Caco-2 (cell line): ENCODE measurements at regions not wholly inside any gene's neighbourhood (a gene's known extent, or its start where the extent isn't known, plus 50 kb on each side); places are given as distances from the start of the nearest gene placed in this dataset.

Experiments
- BruUV-seq: library from RNA; stranded (reverse); fragments of 400-500 nt; replicated peaks from 2 replicates; lab custom pipeline; 2021; lab: Mats Ljungman, UMichigan
- CTCF ChIA-PET: fragments of 300-600 bp; sonication (Branson Sonifier 250); formaldehyde crosslinking; loops from one replicate; lab custom pipeline; 2022; ENCODE audit warnings: antibody characterized with exemption; lab: Charles Lee
- POLR2A ChIA-PET: fragments of 300-600 bp; sonication (Branson Sonifier 250); formaldehyde crosslinking; loops from one replicate; lab custom pipeline; 2022; ENCODE audit warnings: antibody characterized with exemption; lab: Charles Lee
- DNase-seq, 2 experiments: peaks; one replicate each; pipeline versions ENCODE4 v3.0.0 to v3.0.0-alpha.2; 2020 to 2022
- H3K27me3 ChIP-seq: replicated peaks from 2 replicates; pipeline ENCODE4 v1.6.0; 2011; ENCODE audit warnings: low read length; ENCODE audit not compliant: control insufficient read depth, insufficient read depth
- H3K36me3 ChIP-seq: 2 replicates; pipeline ENCODE4 v1.5.1; 2011; ENCODE audit warnings: low read length; ENCODE audit not compliant: control insufficient read depth, insufficient read depth
- H3K4me1 ChIP-seq: fragments of 250-450 bp; sonication (Bioruptor Pico); 2 replicates; pipeline ENCODE4 v1.5.1; 2020; ENCODE audit warnings: mild to moderate bottlenecking
- H3K4me3 ChIP-seq: 2 replicates; pipeline ENCODE4 v1.5.1; 2011; ENCODE audit warnings: low read depth, mild to moderate bottlenecking, control low read depth, low read length
- H3K9me3 ChIP-seq: fragments of 250-450 bp; sonication (Bioruptor Pico); 2 replicates; pipeline ENCODE4 v1.5.1; 2020; ENCODE audit warnings: mild to moderate bottlenecking, moderate library complexity
- H3K27ac Mint-ChIP-seq: one replicate; pipeline ENCODE4 v1.8.0; 2022; ENCODE audit warnings: mixed read lengths; ENCODE audit not compliant: unreplicated experiment
- H3K27me3 Mint-ChIP-seq: one replicate; pipeline ENCODE4 v1.8.0; 2022; ENCODE audit warnings: mixed read lengths; ENCODE audit not compliant: insufficient read depth, unreplicated experiment
- H3K36me3 Mint-ChIP-seq: one replicate; pipeline ENCODE4 v1.8.0; 2022; ENCODE audit warnings: mild to moderate bottlenecking, mixed read lengths; ENCODE audit not compliant: insufficient read depth, unreplicated experiment
- H3K4me1 Mint-ChIP-seq: one replicate; pipeline ENCODE4 v1.8.0; 2022; ENCODE audit warnings: low read depth, mixed read lengths; ENCODE audit not compliant: unreplicated experiment
- H3K4me3 Mint-ChIP-seq: one replicate; pipeline ENCODE4 v1.8.0; 2022; ENCODE audit warnings: mild to moderate bottlenecking, moderate library complexity, mixed read lengths; ENCODE audit not compliant: unreplicated experiment
- H3K9me3 Mint-ChIP-seq: one replicate; pipeline ENCODE4 v1.8.0; 2022; ENCODE audit warnings: mixed read lengths; ENCODE audit not compliant: unreplicated experiment
- intact Hi-C: fragments of 100-400 bp; cut with micrococcal nuclease; formaldehyde crosslinking; loops from one replicate; pipeline ENCODE4 v1.10.0; 2022; ENCODE audit not compliant: unreplicated experiment
- TF ChIP-seq, protein P1 (sequence below), 2 experiments: fragments of 200-600 bp in 1 of 2; IDR thresholded peaks; 1 replicate in 1 of 2; 2 replicates in 1 of 2; pipeline versions ENCODE4 v1.5.1 to v1.8.0; 2011 to 2022; ENCODE audit warnings: antibody characterized with exemption in 1 of 2, control low read depth in 1 of 2, inconsistent platforms in 1 of 2, low read depth in 1 of 2, low read length in 1 of 2, mild to moderate bottlenecking in 1 of 2, moderate library complexity in 1 of 2; ENCODE audit not compliant: insufficient read depth in 1 of 2, severe bottlenecking in 1 of 2, unreplicated experiment in 1 of 2

DNA sequence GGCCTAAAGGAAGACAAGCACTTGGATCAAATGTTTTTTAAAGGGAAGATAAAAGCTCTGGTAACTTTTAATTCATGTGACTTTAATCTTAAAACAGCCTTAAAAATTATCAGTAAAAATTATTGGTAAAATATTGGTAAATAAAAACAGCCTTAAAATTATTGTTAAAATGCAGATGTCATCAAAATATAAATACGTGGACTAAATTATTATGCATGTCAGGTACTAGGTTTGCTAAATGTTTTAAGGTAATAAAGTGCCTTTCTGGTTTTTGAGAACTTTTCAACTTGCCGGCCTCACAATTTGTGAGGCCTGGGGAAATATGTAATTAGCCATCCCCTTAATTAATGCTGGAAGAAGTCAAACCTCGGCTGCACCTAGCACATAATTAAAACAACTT, 147.7 kb downstream of the PRR32 start:
- Histone ChIP-seq H3K9me3 (no peaks in the 10 kb centered on the region), H3K36me3 (no peaks in the 10 kb centered on the region), H3K4me3 (no peak overlapping the region), H3K4me1 (no peaks in the 10 kb centered on the region), H3K27me3 (no peaks in the 10 kb centered on the region)
- Mint-ChIP-seq H3K4me3 (no peak overlapping the region), H3K36me3 (no peaks in the 10 kb centered on the region), H3K9me3 (no peaks in the 10 kb centered on the region), H3K4me1 (no peaks in the 10 kb centered on the region), H3K27ac (no peak overlapping the region), H3K27me3 (no peaks in the 10 kb centered on the region)
- DNase-seq = no peak
- ChIA-PET POLR2A (no interaction called here), CTCF (no interaction called here)
- intact Hi-C loops = no loop called here
- TF ChIP-seq, protein P1, sequence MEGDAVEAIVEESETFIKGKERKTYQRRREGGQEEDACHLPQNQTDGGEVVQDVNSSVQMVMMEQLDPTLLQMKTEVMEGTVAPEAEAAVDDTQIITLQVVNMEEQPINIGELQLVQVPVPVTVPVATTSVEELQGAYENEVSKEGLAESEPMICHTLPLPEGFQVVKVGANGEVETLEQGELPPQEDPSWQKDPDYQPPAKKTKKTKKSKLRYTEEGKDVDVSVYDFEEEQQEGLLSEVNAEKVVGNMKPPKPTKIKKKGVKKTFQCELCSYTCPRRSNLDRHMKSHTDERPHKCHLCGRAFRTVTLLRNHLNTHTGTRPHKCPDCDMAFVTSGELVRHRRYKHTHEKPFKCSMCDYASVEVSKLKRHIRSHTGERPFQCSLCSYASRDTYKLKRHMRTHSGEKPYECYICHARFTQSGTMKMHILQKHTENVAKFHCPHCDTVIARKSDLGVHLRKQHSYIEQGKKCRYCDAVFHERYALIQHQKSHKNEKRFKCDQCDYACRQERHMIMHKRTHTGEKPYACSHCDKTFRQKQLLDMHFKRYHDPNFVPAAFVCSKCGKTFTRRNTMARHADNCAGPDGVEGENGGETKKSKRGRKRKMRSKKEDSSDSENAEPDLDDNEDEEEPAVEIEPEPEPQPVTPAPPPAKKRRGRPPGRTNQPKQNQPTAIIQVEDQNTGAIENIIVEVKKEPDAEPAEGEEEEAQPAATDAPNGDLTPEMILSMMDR (IDR thresholded peaks at IDR 0.05; ENCODE audit: insufficient read depth in 1 of 2, low read depth in 1 of 2, low read length in 1 of 2, severe bottlenecking in 1 of 2, unreplicated experiment in 1 of 2) = no peak
- no TSS peak for BruUV-seq

DNA sequence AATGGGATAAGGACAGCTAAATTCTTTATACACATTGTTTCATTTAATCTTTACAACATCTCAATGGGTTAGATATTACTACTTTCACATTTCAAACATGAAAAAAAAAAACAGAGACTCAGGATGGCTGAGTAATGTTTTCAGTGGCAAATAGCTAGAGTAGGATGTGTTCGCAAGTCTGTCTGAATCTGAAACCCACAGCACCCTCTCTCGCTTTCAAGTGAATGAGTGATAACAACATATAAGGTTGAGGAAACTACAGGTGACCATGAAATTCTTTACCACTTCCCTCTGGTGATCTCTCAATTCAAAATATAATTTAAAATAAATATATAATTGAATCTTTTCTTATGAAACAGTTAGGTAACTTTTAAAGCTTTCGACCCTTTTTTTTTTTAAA, 162.6 kb downstream of the PRR32 start:
- no peak for DNase-seq
- Mint-ChIP-seq H3K4me3 (no peak overlapping the region), H3K27ac (no peak overlapping the region), H3K9me3 (no peaks in the 10 kb centered on the region), H3K27me3 (no peaks in the 10 kb centered on the region), H3K4me1 (no peaks in the 10 kb centered on the region), H3K36me3 (no peaks in the 10 kb centered on the region)
- H3K27me3 ChIP-seq = no peaks in the 10 kb centered on the region
- H3K4me3 ChIP-seq = no peak overlapping the region
- TF ChIP-seq, protein P1 (IDR thresholded peaks at IDR 0.05; ENCODE audit: insufficient read depth in 1 of 2, low read depth in 1 of 2, low read length in 1 of 2, severe bottlenecking in 1 of 2, unreplicated experiment in 1 of 2) = no peak
- BruUV-seq = no TSS peak
- H3K36me3 ChIP-seq = no peaks in the 10 kb centered on the region
- ChIA-PET POLR2A (no interaction called here), CTCF (no interaction called here)
- H3K4me1 ChIP-seq = no peaks in the 10 kb centered on the region
- H3K9me3 ChIP-seq = no peaks in the 10 kb centered on the region
- intact Hi-C loops = no loop called here

DNA sequence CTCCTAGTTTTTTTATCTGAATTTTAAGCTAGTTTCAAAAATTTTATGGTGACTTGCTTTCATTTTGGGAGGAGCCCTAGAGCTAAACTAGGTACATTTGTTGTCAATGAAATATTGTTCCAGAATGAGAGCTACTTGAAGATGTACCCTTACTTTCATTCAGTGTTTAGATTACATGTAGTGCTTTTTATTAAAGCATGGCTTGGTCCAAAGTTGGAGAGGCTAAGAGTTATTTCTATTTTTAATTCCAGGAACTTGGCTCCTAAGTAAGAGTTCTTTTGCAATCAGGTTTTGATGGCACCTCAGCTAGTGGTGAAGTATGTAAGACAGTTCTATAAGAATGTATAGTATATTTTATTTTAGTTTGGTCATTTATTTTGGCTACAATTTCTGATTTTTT, 165.5 kb downstream of the PRR32 start:
- Histone ChIP-seq H3K4me3 (no peak overlapping the region), H3K9me3 (no peaks in the 10 kb centered on the region), H3K27me3 (no peaks in the 10 kb centered on the region), H3K4me1 (no peaks in the 10 kb centered on the region), H3K36me3 (no peaks in the 10 kb centered on the region)
- Mint-ChIP-seq H3K4me3 (no peak overlapping the region), H3K4me1 (no peaks in the 10 kb centered on the region), H3K27me3 (no peaks in the 10 kb centered on the region), H3K36me3 (no peaks in the 10 kb centered on the region), H3K27ac (no peak overlapping the region), H3K9me3 (no peaks in the 10 kb centered on the region)
- DNase-seq = no peak
- intact Hi-C loops = no loop called here
- ChIA-PET CTCF (no interaction called here), POLR2A (no interaction called here)
- BruUV-seq = no TSS peak
- TF ChIP-seq, protein P1 (IDR thresholded peaks at IDR 0.05; ENCODE audit: insufficient read depth in 1 of 2, low read depth in 1 of 2, low read length in 1 of 2, severe bottlenecking in 1 of 2, unreplicated experiment in 1 of 2) = no peak
